DMS114 treated with DMSO at 0.1 percent for 48 hours (cell line): ENCODE measurements at regions not wholly inside any gene's neighbourhood (a gene's known extent, or its start where the extent isn't known, plus 50 kb on each side); places are given as distances from the start of the nearest gene placed in this dataset.

ENCODE experiments used
- DNase-seq: peaks from one replicate; lab custom pipeline; 2025; ENCODE audit not compliant: unreplicated experiment; lab: John Stamatoyannopoulos, UW

DNA sequence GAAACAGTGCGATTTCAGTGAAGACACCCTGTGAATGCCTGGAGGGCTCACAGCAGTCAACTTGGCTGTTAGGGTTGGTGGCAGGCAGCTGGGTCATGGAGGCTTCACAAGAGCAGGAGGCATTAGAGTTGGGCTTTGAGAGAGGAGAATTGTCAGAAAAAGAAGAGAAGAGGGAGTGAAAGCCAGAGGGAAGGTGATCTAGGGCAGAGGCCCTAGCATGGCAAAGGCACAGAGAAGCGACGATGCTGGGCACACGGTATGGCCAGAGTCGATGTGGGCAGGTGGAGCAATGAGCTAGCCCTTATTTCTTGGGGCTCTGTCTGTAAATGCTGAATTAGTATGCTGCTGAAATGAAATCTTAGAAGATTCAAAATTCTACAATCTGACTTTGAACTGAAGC, 52.6 kb upstream of the OLFM4 start:
- no peak for DNase-seq

DNA sequence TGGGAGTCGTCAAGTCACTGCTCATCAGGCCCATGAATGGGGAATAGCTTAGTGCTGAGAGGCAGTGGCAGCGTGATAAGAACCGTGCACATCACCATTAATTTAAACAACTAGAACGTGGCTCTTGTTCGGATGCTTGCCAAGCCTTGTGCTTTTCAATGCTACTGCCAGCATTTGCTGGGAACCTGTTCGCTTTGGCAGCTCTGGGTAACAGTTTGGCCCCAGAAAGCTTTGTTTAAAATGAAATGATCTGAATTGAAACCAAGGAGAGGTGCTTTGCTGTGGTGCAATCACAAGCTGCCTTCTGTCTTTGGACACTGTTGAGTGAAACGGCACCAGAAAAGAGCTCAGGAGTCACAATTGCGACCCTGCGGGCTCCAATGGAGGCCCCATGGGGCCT, 53.5 kb upstream of the OLFM4 start:
- no peak for DNase-seq

DNA sequence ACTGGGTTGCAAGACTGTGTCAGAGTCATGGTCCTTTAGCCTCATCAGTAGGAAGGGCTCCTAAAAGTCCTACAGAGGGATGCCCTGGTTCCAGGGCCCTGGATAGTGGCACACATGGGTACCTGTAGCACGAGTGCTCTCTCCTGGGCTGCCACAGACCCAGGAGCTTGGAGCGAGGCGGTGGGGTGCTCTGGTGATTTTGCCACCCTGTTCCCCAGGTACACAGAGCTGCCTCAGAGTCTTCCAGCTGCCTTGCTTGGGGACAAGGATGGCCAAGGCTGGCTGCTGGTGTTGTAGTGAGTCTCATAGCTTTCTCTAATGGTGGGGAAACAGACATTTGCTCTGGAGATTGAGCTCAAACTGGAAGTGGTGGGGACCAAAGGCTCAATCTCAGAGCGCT, 53.9 kb upstream of the OLFM4 start:
- no peak for DNase-seq

DNA sequence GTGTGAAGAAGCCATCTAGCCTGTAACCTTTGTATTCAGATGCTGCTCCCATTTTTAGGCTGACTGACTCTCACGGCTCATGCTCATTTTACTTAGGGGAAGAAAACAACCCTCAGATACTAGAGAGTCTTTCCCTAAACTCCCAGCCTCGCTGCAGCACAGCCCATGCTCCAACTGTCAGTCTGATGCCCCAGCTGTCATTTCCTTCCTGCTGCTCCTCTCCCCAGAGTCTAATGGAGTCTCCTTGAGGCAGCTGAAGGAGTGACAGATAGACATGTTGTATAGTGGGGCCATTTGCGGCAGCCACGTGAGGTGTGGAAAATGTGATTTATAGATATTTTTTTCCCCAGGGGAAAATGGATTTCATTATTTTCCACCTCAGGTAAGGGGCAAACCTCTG, 59.2 kb upstream of the OLFM4 start:
- DNase-seq = no peak

GRCh38 chr13:52968074-52968700, 60.4 kb upstream of the OLFM4 start:
- peak; percentile 28 for DNase-seq

DNA sequence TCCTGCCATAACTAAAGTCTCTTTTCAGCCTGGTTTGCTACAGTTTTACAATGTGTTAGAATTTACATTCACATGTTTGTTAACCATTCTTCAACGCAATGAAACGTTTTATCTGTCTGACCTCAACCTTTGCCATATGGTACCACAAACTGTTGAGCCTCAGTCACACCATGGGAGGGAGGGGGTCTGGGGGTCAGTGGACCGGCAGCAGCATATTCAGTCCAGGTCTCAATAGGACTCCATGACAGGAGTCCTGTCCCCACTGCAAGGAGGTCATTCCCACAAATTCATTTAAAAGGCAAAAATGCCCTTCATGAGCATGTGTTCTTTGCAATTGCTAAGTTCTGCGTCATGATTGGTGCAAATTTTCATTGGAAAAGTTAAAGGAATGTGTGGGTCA, 66.6 kb upstream of the OLFM4 start:
- DNase-seq = no peak

DNA sequence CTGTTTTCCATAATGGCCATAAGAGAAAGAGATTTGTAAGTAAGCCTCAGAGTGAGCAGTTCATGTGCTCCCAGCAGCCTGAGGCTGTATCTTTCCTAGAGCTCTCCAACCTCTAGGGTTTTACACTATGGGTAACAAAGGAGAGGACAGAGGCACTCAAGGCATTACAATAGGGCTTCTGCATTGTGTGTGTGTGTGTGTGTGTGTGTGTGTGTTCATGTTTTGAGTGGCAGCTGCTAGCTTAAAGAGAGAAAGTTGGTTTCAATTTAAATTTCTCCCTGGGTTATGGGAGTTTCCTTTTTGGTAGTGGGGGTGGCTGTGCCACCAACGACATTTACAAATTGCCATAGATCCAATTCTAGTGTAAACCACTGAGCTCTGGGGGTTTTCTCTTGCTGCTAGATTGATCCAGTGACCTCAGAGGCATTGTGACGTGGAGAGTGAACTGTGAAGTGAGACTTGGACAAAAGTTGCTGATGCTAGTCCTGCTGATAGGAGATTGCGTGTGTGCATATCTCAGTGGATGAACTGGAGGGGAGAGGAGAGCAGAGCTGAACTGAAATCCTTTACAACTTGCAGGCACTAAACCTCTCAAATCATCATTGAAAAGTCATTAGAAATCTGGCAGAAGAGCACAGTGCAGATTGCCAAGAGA, 67.2 kb upstream of the OLFM4 start:
- no peak for DNase-seq

DNA sequence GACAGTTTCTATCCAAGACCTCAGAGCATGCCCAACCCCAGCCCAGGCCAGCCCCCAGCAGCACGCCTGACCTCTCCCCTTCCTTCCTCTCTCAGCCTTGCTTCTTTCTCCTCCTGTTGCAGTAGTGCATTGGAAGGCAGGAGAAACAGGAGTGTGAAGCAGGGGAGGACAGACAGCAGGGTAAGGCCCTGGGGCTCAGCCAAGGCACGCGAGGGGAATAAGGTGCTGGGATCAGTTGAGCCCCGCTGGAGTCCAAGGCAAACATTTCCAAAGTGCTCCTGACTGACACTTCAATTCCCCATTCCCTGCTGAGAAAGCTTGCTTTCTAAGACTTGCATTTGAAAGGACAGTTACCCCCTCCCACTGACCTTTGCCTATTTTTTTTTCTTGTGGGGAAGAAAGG, 73.1 kb upstream of the OLFM4 start:
- DNase-seq = no peak

DNA sequence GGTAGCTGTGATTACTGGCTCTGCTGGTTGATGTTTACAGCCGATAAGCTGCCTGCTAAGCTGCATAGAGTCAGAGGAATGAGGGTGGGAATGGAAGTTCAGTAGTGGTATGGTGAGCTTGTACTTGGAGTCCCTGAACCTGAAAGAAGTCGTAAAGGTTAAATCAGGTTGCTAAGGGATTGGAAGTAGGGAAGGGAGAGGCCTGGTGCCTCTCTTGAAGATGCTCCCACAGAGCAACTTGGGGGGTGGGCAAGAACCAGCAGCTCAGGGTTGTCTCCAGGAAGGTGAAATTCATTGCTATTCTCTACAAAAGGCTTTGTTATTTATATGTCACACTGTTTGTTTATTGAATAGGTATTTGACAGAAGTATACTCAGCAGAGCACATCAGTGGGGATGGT, 73.8 kb upstream of the OLFM4 start:
- no peak for DNase-seq

GRCh38 chr13:52950436-52950956, 78.1 kb upstream of the OLFM4 start:
- DNase-seq = no peak

DNA sequence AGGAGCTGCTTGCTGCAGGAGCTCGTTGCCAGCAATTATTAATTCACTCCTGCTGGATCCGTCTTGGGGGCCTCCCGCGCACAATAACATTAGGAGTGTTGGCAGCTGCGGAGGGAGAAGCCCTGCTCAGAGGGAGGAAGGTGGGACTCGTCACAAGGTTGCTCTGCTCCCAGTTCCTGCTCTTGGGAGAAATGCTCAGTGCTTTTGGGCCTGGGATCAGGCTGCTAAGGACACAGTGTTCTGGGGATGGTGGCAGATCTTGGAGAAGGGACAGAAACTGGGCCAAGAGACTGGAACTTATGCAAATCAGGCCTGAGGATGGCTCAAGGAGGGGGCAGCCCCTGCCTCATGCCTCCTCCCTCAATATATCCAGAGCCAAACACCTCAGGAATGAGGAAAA, 78.9 kb upstream of the OLFM4 start:
- no peak for DNase-seq

GRCh38 chr13:52949044-52949443, 79.6 kb upstream of the OLFM4 start:
- no peak for DNase-seq

- no peak for DNase-seq
These were observed 80.7 kb upstream of the OLFM4 start for GRCh38 chr13:52947921-52948373.

DNA sequence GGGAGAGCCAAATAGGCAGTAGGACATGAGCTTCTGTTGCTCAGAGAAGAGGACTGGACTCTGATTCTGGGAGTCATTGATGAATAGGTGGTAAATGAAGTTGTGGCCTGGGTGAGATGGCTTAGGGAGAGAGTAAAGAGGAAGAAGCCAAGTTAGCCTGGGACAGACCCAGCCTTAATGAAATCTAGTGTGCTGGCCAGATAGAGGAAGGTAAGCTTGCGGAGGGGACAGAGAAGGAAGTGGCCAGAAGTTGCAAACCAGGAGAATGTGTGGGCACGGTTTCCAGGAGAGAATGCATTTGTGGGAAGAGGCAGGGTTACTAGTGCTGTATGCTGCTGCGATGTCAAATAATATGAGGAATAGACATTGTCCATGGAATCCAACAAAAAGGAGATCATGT, 83.3 kb upstream of the OLFM4 start:
- no peak for DNase-seq

DNA sequence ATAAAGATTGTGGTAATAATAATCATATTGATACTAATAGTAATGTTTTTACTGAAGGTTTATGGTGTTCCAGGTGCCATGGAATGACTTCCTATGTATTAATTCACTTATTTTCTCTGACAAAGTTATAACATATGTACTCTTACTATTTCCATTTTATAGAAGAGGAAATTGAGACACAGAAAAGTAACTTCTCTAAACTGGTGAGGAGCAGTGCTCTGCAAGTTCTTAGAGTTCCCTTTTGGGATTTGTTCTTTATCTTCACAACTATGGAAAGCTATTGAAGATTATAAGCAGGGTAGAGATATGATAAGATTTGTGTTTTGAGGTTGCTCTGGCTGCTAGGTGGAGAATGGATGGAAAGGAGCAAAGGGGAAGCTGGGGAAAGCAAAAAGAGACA, 83.9 kb upstream of the OLFM4 start:
- no peak for DNase-seq

DNA sequence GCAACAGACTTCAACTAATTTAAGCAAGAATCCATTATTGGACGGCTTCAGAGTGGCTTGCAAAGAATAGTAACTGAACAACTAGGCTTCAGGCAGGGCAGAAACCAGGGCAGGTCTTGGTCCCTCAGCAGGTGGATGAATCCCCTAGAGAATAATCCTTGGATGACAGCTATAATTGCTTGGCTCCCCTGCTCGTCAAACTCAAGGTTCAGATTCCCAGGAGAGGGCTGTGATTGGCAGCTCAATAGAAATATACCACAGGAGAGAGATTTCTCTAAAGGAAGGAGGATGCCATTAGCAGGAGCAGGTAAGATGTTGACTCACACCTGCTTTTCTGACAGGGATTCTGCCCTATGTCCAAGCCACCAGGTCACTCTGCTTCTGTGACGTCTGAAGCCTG, 89.6 kb upstream of the PCDH8 start:
- DNase-seq = no peak

DNA sequence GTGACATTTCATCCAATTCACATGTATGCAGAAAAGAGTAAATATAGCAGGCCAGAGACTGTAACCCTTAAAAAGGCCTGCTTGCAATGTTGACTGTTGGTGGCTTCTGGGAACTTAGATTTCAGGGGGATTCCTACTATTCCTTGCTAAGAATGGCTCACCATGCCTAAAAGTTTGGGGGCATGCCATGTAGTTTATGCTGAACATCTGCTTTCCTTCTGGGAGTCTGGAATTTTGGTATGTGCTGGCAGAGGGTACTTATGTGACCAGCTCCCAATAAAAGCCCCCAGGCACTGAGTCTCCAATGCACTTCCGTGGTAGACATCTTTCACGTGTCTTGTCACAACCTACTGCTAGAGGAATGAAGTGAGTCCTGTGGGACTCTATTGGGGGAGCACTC, 88.4 kb upstream of the PCDH8 start:
- no peak for DNase-seq

GRCh38 chr13:52934258-52934657, 85.8 kb upstream of the PCDH8 start:
- no peak for DNase-seq

GRCh38 chr13:52933547-52934210, 85.2 kb upstream of the PCDH8 start:
- no peak for DNase-seq

DNA sequence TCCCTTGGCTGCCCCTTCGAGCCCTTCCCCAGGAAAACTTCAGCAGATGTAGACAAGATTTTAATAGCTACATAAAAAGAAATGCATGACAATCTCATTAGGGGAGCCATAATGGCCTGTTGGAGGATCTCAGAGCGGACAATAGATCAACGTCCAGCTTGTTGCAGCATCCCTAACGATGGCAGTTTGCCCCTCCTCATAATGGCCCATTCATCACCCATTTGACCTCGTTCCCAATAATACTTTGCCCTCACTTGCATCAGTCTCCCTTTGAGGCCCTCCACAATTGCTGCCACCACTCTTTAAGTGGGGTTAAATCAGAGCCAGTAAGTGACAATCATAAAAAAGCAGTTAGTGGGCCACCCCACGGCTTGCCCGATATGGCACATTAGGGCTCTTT, 84.7 kb upstream of the PCDH8 start:
- DNase-seq = no peak

- DNase-seq = no peak
These were observed 84.2 kb upstream of the PCDH8 start for GRCh38 chr13:52932649-52933048.
